GM06990 (cell line): ENCODE measurements at regions not wholly inside any gene's neighbourhood (a gene's known extent, or its start where the extent isn't known, plus 50 kb on each side); places are given as distances from the start of the nearest gene placed in this dataset.

Experiments
- DNase-seq: peaks from one replicate; pipeline ENCODE4 v3.0.0-alpha.2; 2011; ENCODE audit not compliant: insufficient read length; ENCODE audit errors: extremely low read depth
- H3K27me3 ChIP-seq: replicated peaks from 2 replicates; pipeline ENCODE4 v1.6.0; 2011; ENCODE audit warnings: low read length; ENCODE audit not compliant: control insufficient read depth, insufficient read depth
- H3K36me3 ChIP-seq: 2 replicates; pipeline ENCODE4 v1.5.1; 2011; ENCODE audit warnings: low read length; ENCODE audit not compliant: control insufficient read depth, insufficient read depth
- H3K4me3 ChIP-seq: replicated peaks from 2 replicates; pipeline ENCODE4 v1.5.1; 2011; ENCODE audit warnings: low read depth, mild to moderate bottlenecking, control low read depth, low read length
- TF ChIP-seq, protein P1 (sequence below): IDR thresholded peaks from 2 replicates; pipeline ENCODE4 v1.5.1; 2011; ENCODE audit warnings: low read length, control low read depth, mild to moderate bottlenecking, inconsistent platforms; ENCODE audit not compliant: insufficient read depth, poor library complexity, severe bottlenecking

- peaks cover 2% of the 10 kb centered on the region for H3K27me3 ChIP-seq
- no peak for DNase-seq
- TF ChIP-seq, protein P1, sequence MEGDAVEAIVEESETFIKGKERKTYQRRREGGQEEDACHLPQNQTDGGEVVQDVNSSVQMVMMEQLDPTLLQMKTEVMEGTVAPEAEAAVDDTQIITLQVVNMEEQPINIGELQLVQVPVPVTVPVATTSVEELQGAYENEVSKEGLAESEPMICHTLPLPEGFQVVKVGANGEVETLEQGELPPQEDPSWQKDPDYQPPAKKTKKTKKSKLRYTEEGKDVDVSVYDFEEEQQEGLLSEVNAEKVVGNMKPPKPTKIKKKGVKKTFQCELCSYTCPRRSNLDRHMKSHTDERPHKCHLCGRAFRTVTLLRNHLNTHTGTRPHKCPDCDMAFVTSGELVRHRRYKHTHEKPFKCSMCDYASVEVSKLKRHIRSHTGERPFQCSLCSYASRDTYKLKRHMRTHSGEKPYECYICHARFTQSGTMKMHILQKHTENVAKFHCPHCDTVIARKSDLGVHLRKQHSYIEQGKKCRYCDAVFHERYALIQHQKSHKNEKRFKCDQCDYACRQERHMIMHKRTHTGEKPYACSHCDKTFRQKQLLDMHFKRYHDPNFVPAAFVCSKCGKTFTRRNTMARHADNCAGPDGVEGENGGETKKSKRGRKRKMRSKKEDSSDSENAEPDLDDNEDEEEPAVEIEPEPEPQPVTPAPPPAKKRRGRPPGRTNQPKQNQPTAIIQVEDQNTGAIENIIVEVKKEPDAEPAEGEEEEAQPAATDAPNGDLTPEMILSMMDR = no peak
- H3K4me3 ChIP-seq = no peak overlapping the region
- no peaks in the 10 kb centered on the region for H3K36me3 ChIP-seq
Observed at GRCh38 chr3:187840856-187841255, 95.6 kb upstream of the BCL6 start.

- peaks cover 2% of the 10 kb centered on the region for H3K27me3 ChIP-seq
- DNase-seq = no peak
- H3K36me3 ChIP-seq = no peaks in the 10 kb centered on the region
- TF ChIP-seq, protein P1 = no peak
- H3K4me3 ChIP-seq = no peak overlapping the region
Observed at GRCh38 chr3:187841560-187841959, 96.3 kb upstream of the BCL6 start.

DNA sequence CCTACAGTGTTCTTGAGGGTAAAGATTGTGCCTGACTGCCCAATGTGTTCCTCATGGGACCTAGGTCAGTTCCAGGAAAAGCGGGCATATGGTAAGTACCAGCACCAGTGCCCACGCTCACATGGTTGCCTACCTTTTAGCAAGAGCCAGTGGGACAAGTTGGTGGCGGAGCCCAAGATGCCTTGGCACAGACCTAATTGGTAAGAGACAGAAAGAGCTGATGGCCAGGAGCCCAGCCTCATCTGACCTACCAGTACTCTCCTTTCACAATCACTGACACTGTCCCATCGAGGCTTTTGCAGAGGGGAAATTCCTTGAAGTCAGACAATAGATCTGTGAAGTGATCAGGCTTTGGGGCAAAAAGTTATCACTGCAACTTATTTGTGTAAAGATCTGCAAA, 98.4 kb upstream of the BCL6 start:
- Histone ChIP-seq H3K36me3 (no peaks in the 10 kb centered on the region), H3K4me3 (no peak overlapping the region), H3K27me3 (peaks cover 2% of the 10 kb centered on the region)
- TF ChIP-seq, protein P1 = no peak
- no peak for DNase-seq

- Histone ChIP-seq H3K27me3 (peaks cover 3% of the 10 kb centered on the region), H3K36me3 (no peaks in the 10 kb centered on the region), H3K4me3 (no peak overlapping the region)
- TF ChIP-seq, protein P1 = no peak
- DNase-seq = no peak
Observed at GRCh38 chr3:187844708-187845107, 99.4 kb upstream of the BCL6 start.

- Histone ChIP-seq H3K27me3 (peaks cover 3% of the 10 kb centered on the region), H3K36me3 (no peaks in the 10 kb centered on the region), H3K4me3 (no peak overlapping the region)
- TF ChIP-seq, protein P1 = no peak
- DNase-seq = no peak
Observed at GRCh38 chr3:187845826-187846225, 100.6 kb upstream of the BCL6 start.

DNA sequence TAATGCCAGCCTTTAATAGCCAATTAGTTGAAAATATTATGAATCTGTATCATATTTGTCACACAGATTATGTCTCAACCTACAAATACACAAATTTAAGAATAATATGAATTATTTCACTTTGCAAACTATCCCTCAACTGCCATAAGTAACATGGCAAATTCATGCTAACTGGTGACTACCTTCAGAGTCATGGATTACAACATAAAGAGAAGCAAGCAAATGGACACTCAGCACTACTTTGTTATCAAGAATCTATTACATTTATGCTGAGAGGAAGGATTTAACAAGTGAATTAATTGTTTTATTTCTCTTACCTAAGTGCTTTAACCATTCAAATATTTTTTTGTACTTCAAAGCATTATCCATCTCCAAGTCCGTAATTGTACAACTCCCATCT, 103.1 kb upstream of the BCL6 start:
- Histone ChIP-seq H3K4me3 (no peak overlapping the region), H3K36me3 (no peaks in the 10 kb centered on the region), H3K27me3 (peaks cover 3% of the 10 kb centered on the region)
- no peak for DNase-seq
- TF ChIP-seq, protein P1 = no peak
